ENCODE measurements at regions not wholly inside any gene's neighbourhood (a gene's known extent, or its start where the extent isn't known, plus 50 kb on each side); places are given as distances from the start of the nearest gene placed in this dataset.

DNA sequence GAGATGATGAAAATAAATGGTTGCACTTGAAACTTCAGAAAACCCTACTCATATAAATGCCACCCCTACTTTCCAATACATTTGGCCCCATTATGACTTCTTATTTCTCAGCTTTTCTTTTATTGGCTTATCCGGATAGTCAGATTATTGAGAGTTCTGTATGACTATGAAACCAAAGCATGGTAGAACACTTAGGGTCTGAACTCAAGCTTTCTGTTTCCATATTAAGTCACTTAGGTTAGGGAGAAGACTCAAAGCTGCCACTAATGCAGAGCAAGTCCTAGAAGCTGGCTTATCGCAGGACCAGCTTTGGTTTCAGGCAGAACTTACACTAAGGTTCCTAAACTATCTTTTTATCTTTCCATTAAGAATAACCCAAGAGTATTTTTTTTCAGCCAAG, 229.9 kb upstream of the CPEB2 start:
- TF ChIP-seq GATA3 (IDR thresholded peaks at IDR 0.05; ENCODE audit: low read depth, low read length) (no peak), GATA2 (IDR thresholded peaks at IDR 0.05; ENCODE audit: low read depth, low read length) (no peak)

All from SH-SY5Y (cell line).